ENCODE measurements at regions not wholly inside any gene's neighbourhood (a gene's known extent, or its start where the extent isn't known, plus 50 kb on each side); places are given as distances from the start of the nearest gene placed in this dataset.
"Not testable (repeated sequence)": the region's sequence is repeated elsewhere in the genome, so short reads cannot be mapped to it uniquely, and the experiment has no call there.

DNA sequence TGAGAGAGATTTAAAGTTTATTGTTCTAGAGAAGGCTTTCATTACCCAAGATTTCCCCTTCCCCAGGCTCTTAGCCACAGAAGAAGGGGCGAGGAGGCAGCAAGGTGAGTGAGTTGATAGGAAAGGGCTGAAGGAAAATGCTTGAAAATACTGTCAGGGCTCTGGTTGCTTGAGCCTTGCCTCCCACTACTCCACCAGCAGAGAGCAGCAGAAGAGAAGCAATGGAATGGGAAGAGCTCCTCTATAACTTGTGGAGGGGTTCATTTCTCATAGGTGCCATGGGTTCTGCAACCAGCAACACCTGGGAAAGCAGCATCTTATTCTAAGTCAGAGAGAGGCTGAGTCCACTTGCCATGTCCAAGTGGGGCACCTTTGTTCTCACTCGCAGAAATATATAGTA, 184.0 kb upstream of the CNTN6 start:
- Histone ChIP-seq H3K27me3 (ENCODE audit: control insufficient read depth in 1 of 2, insufficient read depth in 2 of 2, low read length in 2 of 2) (no peaks in the 10 kb centered on the region), H3K27ac (ENCODE audit: extremely low read length, insufficient read depth, low read length) (no peak overlapping the region), H2AFZ (ENCODE audit: low read length) (no peak overlapping the region), H3K79me2 (ENCODE audit: insufficient read depth, low read length) (no peaks in the 10 kb centered on the region), H3K4me1 (ENCODE audit: insufficient read depth, low read length) (no peaks in the 10 kb centered on the region), H3K4me3 (replicated peaks in 1 of 3; ENCODE audit: insufficient read depth in 1 of 3, low read depth in 2 of 3, low read length in 3 of 3) (no peak overlapping the region), H3K9me3 (ENCODE audit: low read length) (peaks cover 94% of the 10 kb centered on the region), H3K4me2 (ENCODE audit: low read depth, low read length) (no peak overlapping the region), H4K20me1 (ENCODE audit: insufficient read depth, low read length) (no peaks in the 10 kb centered on the region), H3K9ac (ENCODE audit: insufficient read depth, low read depth, low read length) (no peak overlapping the region), H3K36me3 (replicated peaks in 1 of 2; ENCODE audit: control insufficient read depth in 1 of 2, insufficient read depth in 2 of 2, low read length in 2 of 2) (no peaks in the 10 kb centered on the region)
- 0% methylated on average over 1 of the region's 2 CpGs for WGBS (ENCODE audit: low lambda C conversion rate)
- no TSS peak for BruUV-seq (replicated peaks)
- FAIRE-seq, result no peak
- TF ChIP-seq, protein P1, sequence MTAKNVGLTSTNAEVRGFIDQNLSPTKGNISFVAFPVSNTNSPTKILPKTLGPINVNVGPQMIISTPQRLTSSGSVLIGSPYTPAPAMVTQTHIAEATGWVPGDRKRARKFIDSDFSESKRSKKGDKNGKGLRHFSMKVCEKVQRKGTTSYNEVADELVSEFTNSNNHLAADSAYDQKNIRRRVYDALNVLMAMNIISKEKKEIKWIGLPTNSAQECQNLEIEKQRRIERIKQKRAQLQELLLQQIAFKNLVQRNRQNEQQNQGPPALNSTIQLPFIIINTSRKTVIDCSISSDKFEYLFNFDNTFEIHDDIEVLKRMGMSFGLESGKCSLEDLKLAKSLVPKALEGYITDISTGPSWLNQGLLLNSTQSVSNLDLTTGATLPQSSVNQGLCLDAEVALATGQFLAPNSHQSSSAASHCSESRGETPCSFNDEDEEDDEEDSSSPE (CRISPR knock-in tag; IDR thresholded peaks at IDR 0.05), result no peak
- TF ChIP-seq ZNF780A (CRISPR knock-in tag; IDR thresholded peaks at IDR 0.05), result no peak
- TF ChIP-seq, protein P2, sequence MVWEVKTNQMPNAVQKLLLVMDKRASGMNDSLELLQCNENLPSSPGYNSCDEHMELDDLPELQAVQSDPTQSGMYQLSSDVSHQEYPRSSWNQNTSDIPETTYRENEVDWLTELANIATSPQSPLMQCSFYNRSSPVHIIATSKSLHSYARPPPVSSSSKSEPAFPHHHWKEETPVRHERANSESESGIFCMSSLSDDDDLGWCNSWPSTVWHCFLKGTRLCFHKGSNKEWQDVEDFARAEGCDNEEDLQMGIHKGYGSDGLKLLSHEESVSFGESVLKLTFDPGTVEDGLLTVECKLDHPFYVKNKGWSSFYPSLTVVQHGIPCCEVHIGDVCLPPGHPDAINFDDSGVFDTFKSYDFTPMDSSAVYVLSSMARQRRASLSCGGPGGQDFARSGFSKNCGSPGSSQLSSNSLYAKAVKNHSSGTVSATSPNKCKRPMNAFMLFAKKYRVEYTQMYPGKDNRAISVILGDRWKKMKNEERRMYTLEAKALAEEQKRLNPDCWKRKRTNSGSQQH (CRISPR knock-in tag; IDR thresholded peaks at IDR 0.05; ENCODE audit: low read depth), result no peak
- ChIA-PET POLR2A (no interaction called here), CTCF (ENCODE audit: low intra/inter-chr PET ratio, low total read pairs) (no interaction called here)
- ATAC-seq, result no peak
- intact Hi-C loops (cut with micrococcal nuclease; ENCODE audit: unreplicated experiment) (no loop called here), in situ Hi-C loops (cut with HindIII; ENCODE audit: extremely low pct_ligation_motif_present, low pct_unique_long_range_greater_than_20kb) (no loop called here)
- no peak for DNase-seq (ENCODE audit: low spot score)

DNA sequence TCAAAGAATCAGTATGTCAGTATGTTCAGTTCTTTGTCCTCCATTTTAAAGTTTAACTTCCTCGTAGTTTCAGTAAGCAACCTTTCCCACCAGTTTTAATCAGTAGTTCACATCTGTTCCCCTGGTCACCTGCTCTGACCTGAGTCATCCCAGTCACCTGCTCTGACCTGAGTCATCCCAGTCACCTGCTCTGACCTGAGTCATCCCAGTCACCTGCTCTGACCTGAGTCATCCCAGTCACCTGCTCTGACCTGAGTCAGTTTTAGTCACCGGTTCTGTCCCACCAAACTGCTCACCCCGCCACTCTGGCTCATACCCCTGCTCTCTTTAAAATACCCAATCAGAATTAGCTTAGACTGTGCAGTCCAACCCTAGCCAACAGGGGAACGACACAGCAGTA, 180.1 kb upstream of the CNTN6 start:
- H3K4me2 ChIP-seq (ENCODE audit: low read depth, low read length); H3K4me1 ChIP-seq (ENCODE audit: insufficient read depth, low read length); H3K79me2 ChIP-seq (ENCODE audit: insufficient read depth, low read length); DNase-seq (ENCODE audit: low spot score); CTCF ChIA-PET (ENCODE audit: low intra/inter-chr PET ratio, low total read pairs); intact Hi-C loops (cut with micrococcal nuclease; ENCODE audit: unreplicated experiment); BruUV-seq (replicated peaks); H3K27me3 ChIP-seq (ENCODE audit: control insufficient read depth in 1 of 2, insufficient read depth in 2 of 2, low read length in 2 of 2); FAIRE-seq; in situ Hi-C loops (cut with HindIII; ENCODE audit: extremely low pct_ligation_motif_present, low pct_unique_long_range_greater_than_20kb); H3K27ac ChIP-seq (ENCODE audit: extremely low read length, insufficient read depth, low read length); H4K20me1 ChIP-seq (ENCODE audit: insufficient read depth, low read length); ATAC-seq; H2AFZ ChIP-seq (ENCODE audit: low read length); H3K36me3 ChIP-seq (replicated peaks in 1 of 2; ENCODE audit: control insufficient read depth in 1 of 2, insufficient read depth in 2 of 2, low read length in 2 of 2); H3K4me3 ChIP-seq (replicated peaks in 1 of 3; ENCODE audit: insufficient read depth in 1 of 3, low read depth in 2 of 3, low read length in 3 of 3); POLR2A ChIA-PET; H3K9ac ChIP-seq (ENCODE audit: insufficient read depth, low read depth, low read length): not testable (repeated sequence)
- WGBS (ENCODE audit: low lambda C conversion rate), result 0% methylated on average over 4 of the region's 4 CpGs
- H3K9me3 ChIP-seq (ENCODE audit: low read length), result peaks cover 93% of the 10 kb centered on the region

Measured in HepG2 (cell line).